Smooth muscle cell (in vitro differentiated cells): ENCODE measurements at regions not wholly inside any gene's neighbourhood (a gene's known extent, or its start where the extent isn't known, plus 50 kb on each side); places are given as distances from the start of the nearest gene placed in this dataset.

ENCODE experiments used
- DNase-seq: peaks from one replicate; lab custom pipeline; 2025; ENCODE audit not compliant: unreplicated experiment; lab: John Stamatoyannopoulos, UW
- H2AFZ ChIP-seq: fragments of 200-600 bp; sonication (generic); 2 replicates; pipeline ENCODE4 v1.6.0; 2016; ENCODE audit warnings: antibody characterized with exemption, low read depth, mild to moderate bottlenecking
- H3F3A ChIP-seq: fragments of 200-600 bp; sonication (generic); 2 replicates; pipeline ENCODE4 v1.6.0; 2017; ENCODE audit warnings: antibody characterized with exemption, low read depth
- H3K27ac ChIP-seq: fragments of 200-600 bp; sonication (generic); 2 replicates; pipeline ENCODE4 v1.5.1; 2016; ENCODE audit warnings: low read depth, mild to moderate bottlenecking
- H3K27me3 ChIP-seq: fragments of 200-600 bp; sonication (generic); 2 replicates; pipeline ENCODE4 v1.6.1; 2016; ENCODE audit warnings: low read depth, mild to moderate bottlenecking
- H3K36me3 ChIP-seq: fragments of 200-600 bp; sonication (generic); 2 replicates; pipeline ENCODE4 v1.5.1; 2016; ENCODE audit warnings: low read depth
- H3K4me1 ChIP-seq: fragments of 200-600 bp; sonication (generic); 2 replicates; pipeline ENCODE4 v1.5.1; 2016; ENCODE audit warnings: low read depth
- H3K4me2 ChIP-seq: fragments of 200-600 bp; sonication (generic); 2 replicates; pipeline ENCODE4 v1.6.0; 2016; ENCODE audit warnings: mild to moderate bottlenecking
- H3K4me3 ChIP-seq: fragments of 200-600 bp; sonication (generic); 2 replicates; pipeline ENCODE4 v1.5.1; 2016; ENCODE audit warnings: mild to moderate bottlenecking
- H3K79me2 ChIP-seq: fragments of 200-600 bp; sonication (generic); 2 replicates; pipeline ENCODE4 v1.6.0; 2016; ENCODE audit warnings: low read depth, mild to moderate bottlenecking
- H3K9ac ChIP-seq: fragments of 200-600 bp; sonication (generic); 2 replicates; pipeline ENCODE4 v1.6.0; 2016; ENCODE audit warnings: low read depth
- H3K9me3 ChIP-seq: fragments of 200-600 bp; sonication (generic); replicated peaks from 2 replicates; pipeline ENCODE4 v1.5.1; 2016; ENCODE audit warnings: low read depth
- H4K20me1 ChIP-seq: fragments of 200-600 bp; sonication (generic); 2 replicates; pipeline ENCODE4 v1.6.0; 2016; ENCODE audit warnings: low read depth
- WGBS: methylation state at CpG from one replicate; pipeline ENCODE4 v1.1.7; 2016; ENCODE audit warnings: low lambda C conversion rate; 5-methylcytosine and 5-hydroxymethylcytosine counted together
- TF ChIP-seq, protein P1 (sequence below): fragments of 200-600 bp; sonication (generic); IDR thresholded peaks from 2 replicates; pipeline ENCODE4 v1.5.1; 2017; ENCODE audit warnings: borderline replicate concordance, mild to moderate bottlenecking, antibody characterized with exemption; ENCODE audit not compliant: insufficient read depth, poor library complexity, severe bottlenecking

DNA sequence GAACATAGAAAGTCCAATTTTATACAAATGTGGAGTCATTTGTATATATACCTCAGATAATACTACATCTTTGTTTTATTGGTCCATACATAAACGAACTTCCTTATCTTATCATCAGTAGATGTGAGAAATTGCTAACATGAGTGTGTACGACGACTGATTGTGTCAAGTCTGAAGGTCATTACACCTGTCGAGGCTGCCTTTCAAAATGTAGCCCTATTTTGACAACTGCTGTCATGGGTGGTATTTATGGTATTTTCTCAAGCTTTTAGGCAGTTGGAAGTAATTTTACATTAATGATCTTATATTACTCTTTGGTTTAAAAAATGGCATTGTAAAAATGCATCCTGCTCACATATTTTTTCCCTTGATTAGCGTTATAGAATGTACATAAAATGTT is 183.7 kb upstream of the DNAJC19 start:
- no peaks in the 10 kb centered on the region for H3F3A ChIP-seq
- H3K79me2 ChIP-seq, result no peaks in the 10 kb centered on the region
- H3K4me3 ChIP-seq, result no peak overlapping the region
- no peaks in the 10 kb centered on the region for H3K9me3 ChIP-seq
- no peaks in the 10 kb centered on the region for H4K20me1 ChIP-seq
- H3K27ac ChIP-seq, result no peak overlapping the region
- H2AFZ ChIP-seq, result no peak overlapping the region
- H3K27me3 ChIP-seq, result no peaks in the 10 kb centered on the region
- no peak for DNase-seq
- 85% methylated on average over 5 of the region's 5 CpGs for WGBS
- H3K9ac ChIP-seq, result no peak overlapping the region
- TF ChIP-seq, protein P1, sequence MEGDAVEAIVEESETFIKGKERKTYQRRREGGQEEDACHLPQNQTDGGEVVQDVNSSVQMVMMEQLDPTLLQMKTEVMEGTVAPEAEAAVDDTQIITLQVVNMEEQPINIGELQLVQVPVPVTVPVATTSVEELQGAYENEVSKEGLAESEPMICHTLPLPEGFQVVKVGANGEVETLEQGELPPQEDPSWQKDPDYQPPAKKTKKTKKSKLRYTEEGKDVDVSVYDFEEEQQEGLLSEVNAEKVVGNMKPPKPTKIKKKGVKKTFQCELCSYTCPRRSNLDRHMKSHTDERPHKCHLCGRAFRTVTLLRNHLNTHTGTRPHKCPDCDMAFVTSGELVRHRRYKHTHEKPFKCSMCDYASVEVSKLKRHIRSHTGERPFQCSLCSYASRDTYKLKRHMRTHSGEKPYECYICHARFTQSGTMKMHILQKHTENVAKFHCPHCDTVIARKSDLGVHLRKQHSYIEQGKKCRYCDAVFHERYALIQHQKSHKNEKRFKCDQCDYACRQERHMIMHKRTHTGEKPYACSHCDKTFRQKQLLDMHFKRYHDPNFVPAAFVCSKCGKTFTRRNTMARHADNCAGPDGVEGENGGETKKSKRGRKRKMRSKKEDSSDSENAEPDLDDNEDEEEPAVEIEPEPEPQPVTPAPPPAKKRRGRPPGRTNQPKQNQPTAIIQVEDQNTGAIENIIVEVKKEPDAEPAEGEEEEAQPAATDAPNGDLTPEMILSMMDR, result no peak
- peaks cover 30% of the 10 kb centered on the region for H3K4me1 ChIP-seq
- no peak overlapping the region for H3K4me2 ChIP-seq
- no peaks in the 10 kb centered on the region for H3K36me3 ChIP-seq

DNA sequence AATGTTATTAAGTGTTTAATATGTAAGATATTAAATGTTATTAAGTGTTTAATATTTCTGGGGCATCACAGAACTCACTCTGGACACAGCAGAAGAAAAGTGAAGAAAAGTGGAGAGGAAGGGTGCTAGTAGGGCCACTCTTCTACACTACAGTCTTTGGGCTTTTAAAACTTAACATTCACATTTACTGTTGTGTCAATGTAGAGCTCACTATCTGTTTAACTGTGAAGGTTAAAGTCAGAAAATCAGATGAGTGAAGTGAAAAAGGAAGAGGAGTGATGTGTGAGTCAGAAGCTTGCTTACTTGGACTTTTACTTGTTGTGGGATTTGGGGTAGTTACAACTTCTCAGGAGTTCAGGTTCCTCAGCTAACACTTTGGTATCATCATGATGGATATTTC is 145.3 kb upstream of the DNAJC19 start:
- Histone ChIP-seq H3K79me2 (no peaks in the 10 kb centered on the region), H3K36me3 (no peaks in the 10 kb centered on the region), H3K27me3 (no peaks in the 10 kb centered on the region), H3K9me3 (no peaks in the 10 kb centered on the region), H4K20me1 (no peaks in the 10 kb centered on the region), H3K4me3 (no peak overlapping the region), H3K4me2 (no peak overlapping the region), H2AFZ (no peak overlapping the region), H3K9ac (no peak overlapping the region), H3K27ac (no peak overlapping the region), H3K4me1 (peaks cover 7% of the 10 kb centered on the region), H3F3A (no peaks in the 10 kb centered on the region)
- DNase-seq, result no peak
- TF ChIP-seq, protein P1, result no peak

DNA sequence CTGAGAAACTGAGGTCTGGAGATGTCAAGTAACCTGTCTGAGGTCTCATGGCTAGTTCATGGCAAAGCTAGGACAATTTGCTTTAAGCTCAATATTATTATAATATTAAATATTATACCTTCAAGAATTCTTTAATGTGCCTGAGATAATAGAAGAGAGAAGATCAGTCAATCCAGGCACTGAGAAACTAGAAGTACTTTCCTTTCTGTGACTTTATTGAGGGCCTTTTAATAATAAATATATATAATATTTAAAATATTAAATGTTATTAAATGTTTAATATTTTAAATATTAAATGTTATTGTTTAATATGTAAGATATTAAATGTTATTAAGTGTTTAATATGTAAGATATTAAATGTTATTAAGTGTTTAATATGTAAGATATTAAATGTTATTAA is 144.3 kb upstream of the DNAJC19 start:
- TF ChIP-seq, protein P1, result no peak
- Histone ChIP-seq H3K79me2 (no peaks in the 10 kb centered on the region), H3K27me3 (no peaks in the 10 kb centered on the region), H3F3A (no peaks in the 10 kb centered on the region), H3K9ac (no peak overlapping the region), H2AFZ (no peak overlapping the region), H3K27ac (no peak overlapping the region), H3K4me3 (no peak overlapping the region), H3K4me1 (peaks cover 7% of the 10 kb centered on the region), H4K20me1 (no peaks in the 10 kb centered on the region), H3K9me3 (no peaks in the 10 kb centered on the region), H3K36me3 (no peaks in the 10 kb centered on the region), H3K4me2 (no peak overlapping the region)
- no peak for DNase-seq

DNA sequence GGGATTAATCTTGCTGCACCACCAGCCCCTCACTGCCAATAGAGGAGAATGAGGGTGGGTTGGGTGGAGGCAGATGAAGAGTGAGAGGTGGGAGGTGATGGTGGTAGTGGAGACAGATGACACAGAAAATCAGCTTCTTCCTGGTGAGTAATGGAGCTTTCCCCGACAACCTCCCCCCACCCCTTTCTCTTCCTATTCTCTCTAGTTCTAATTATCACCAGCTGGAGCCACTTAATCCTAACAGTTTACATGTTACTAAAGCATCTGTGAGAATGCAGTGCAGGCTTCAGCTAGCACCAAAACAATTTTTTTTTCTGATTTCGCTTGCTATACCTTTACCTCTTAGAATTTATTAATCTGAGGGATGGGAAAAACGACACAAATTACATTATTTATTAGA is 116.1 kb upstream of the DNAJC19 start:
- Histone ChIP-seq H4K20me1 (no peaks in the 10 kb centered on the region), H3K4me2 (peak overlapping the region; percentile 25), H3K9me3 (no peaks in the 10 kb centered on the region), H3K79me2 (no peaks in the 10 kb centered on the region), H3K36me3 (no peaks in the 10 kb centered on the region), H3F3A (no peaks in the 10 kb centered on the region), H3K27me3 (no peaks in the 10 kb centered on the region), H3K27ac (no peak overlapping the region), H3K4me1 (peaks cover 18% of the 10 kb centered on the region), H2AFZ (no peak overlapping the region), H3K9ac (no peak overlapping the region), H3K4me3 (no peak overlapping the region)
- no peak for DNase-seq
- 55% methylated on average over 3 of the region's 3 CpGs for WGBS
- TF ChIP-seq, protein P1, result no peak
